ENCODE measurements at regions not wholly inside any gene's neighbourhood (a gene's known extent, or its start where the extent isn't known, plus 50 kb on each side); places are given as distances from the start of the nearest gene placed in this dataset.
A peak's percentile ranks its signal among the peaks of the same experiment; 100 is the strongest.
"Not testable (repeated sequence)": the region's sequence is repeated elsewhere in the genome, so short reads cannot be mapped to it uniquely, and the experiment has no call there.

DNA sequence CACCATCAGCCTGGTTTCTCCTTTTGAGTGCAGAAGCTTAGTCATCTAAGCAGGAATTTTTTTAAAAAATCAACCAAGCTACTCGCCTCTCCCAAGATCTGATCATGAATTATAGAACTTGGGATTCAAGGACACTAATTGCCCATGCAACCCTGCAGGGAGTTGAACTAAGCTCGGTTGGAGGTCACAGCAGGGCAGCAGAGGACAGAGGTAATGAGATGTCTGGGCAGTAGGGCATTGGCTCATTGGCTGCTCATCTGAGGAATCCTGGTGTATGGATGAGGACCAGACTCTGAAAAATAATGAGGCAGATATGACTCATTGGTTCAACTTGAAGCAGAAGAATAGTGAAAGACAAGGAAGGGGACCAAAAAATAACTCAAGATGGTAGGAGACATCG is 111.8 kb upstream of the TLE1 start:
- no peaks in the 10 kb centered on the region for H3K36me3 ChIP-seq
- no peak overlapping the region for H3K4me3 ChIP-seq
- no peaks in the 10 kb centered on the region for H3K27me3 ChIP-seq
- TF ChIP-seq EP300 (IDR thresholded peaks at IDR 0.05) (no peak), POLR2A (IDR thresholded peaks at IDR 0.05) (no peak)
- TF ChIP-seq, protein P1, sequence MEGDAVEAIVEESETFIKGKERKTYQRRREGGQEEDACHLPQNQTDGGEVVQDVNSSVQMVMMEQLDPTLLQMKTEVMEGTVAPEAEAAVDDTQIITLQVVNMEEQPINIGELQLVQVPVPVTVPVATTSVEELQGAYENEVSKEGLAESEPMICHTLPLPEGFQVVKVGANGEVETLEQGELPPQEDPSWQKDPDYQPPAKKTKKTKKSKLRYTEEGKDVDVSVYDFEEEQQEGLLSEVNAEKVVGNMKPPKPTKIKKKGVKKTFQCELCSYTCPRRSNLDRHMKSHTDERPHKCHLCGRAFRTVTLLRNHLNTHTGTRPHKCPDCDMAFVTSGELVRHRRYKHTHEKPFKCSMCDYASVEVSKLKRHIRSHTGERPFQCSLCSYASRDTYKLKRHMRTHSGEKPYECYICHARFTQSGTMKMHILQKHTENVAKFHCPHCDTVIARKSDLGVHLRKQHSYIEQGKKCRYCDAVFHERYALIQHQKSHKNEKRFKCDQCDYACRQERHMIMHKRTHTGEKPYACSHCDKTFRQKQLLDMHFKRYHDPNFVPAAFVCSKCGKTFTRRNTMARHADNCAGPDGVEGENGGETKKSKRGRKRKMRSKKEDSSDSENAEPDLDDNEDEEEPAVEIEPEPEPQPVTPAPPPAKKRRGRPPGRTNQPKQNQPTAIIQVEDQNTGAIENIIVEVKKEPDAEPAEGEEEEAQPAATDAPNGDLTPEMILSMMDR (IDR thresholded peaks at IDR 0.05) = no peak
- 49 to 58% methylated on average over 3 of the region's 3 CpGs for WGBS, 2 donors
- H3K9me3 ChIP-seq = no peaks in the 10 kb centered on the region
- H3K27ac ChIP-seq = no peak overlapping the region
- DNase-seq (ENCODE audit: low spot score in 2 of 2) = no peak
- no peaks in the 10 kb centered on the region for H3K4me1 ChIP-seq

DNA sequence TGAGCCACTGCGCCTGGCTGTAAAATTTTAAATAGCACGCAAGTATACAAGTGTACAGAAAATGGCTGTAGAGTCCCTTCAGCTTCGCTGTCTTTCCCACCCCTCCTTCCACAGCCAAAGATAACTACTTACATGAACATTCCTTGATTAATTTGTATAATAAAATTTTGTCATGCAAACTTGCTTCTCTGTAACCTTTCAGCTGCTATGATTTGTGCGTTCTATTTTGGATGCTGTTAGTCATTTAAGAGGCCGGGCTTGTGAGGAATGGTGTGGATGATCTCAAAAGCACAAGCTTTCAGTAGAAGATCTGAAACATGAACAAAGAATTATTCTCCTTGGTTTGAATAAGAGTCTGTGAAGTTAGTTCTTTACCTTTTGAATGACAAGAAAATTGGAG is 115.0 kb upstream of the TLE1 start:
- Histone ChIP-seq H3K27ac (peak overlapping the region in 1 of 4 donors; percentile 47), H3K4me1 (no peaks in the 10 kb centered on the region), H3K27me3 (no peaks in the 10 kb centered on the region), H3K36me3 (no peaks in the 10 kb centered on the region), H3K4me3 (no peak overlapping the region), H3K9me3 (no peaks in the 10 kb centered on the region)
- no peak for DNase-seq (ENCODE audit: low spot score in 2 of 2)
- TF ChIP-seq POLR2A (IDR thresholded peaks at IDR 0.05) (no peak), EP300 (IDR thresholded peaks at IDR 0.05) (no peak)
- TF ChIP-seq, protein P1 (IDR thresholded peaks at IDR 0.05) = no peak
- 64 to 67% methylated on average over 5 of the region's 5 CpGs for WGBS, 2 donors

DNA sequence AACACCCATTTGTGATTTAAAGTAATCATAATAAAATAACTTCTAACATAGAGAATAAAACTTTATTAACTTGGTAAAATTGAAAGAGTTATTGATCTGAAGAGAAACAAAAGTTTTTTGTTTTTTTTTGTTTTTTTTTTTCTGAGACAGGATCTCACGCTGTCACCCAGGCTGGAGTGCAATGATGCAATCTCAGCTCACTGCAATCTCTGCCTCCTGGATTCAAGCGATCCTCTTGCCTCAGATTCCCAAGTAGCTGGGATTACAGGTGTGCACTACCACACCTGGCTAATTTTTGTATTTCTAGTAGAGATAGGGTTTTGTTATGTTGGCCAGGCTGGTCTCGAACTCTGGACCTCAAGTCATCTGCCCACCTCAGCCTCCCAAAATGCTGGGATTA is 116.5 kb upstream of the SPATA31D4 start:
- H3K4me3 ChIP-seq; H3K9me3 ChIP-seq; DNase-seq (ENCODE audit: low spot score in 2 of 2); H3K36me3 ChIP-seq; H3K27ac ChIP-seq; H3K27me3 ChIP-seq: not testable (repeated sequence)
- H3K4me1 ChIP-seq = peaks cover 0 to 15% (median 7%) of the 10 kb centered on the region in 4 donors
- 83 to 86% methylated on average over 3 of the region's 3 CpGs for WGBS, 2 donors

DNA sequence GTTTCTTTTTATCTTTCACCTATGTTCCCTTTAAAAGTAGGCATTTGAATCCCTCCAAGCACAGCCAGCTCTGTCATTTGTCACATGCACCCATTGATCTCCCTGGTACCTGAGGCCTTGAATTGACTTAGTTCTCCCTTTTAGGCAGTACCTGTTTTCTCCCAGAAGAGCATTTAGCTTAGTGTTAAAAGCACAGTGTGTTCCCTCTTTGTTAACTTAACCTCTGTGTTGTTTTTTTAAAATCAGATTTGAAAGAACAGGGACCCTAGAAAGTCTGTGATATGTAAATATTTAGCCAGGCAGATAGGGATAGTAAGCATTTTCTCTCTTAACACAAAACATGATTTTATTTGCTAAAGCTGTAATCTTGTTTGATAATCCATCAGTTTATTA is 113.8 kb upstream of the SPATA31D4 start:
- Histone ChIP-seq H3K36me3 (no peaks in the 10 kb centered on the region), H3K4me1 (peaks cover 0 to 18% (median 9%) of the 10 kb centered on the region in 4 donors), H3K27me3 (no peaks in the 10 kb centered on the region), H3K27ac (peak overlapping the region; percentile 11 to 52 (median 32)), H3K9me3 (no peaks in the 10 kb centered on the region), H3K4me3 (no peak overlapping the region)
- no peak for DNase-seq (ENCODE audit: low spot score in 2 of 2)
- no peak for TF ChIP-seq POLR2A (IDR thresholded peaks at IDR 0.05)
- TF ChIP-seq, protein P1 (IDR thresholded peaks at IDR 0.05) = no peak
- TF ChIP-seq EP300 (IDR thresholded peaks at IDR 0.05) = no peak

- no peaks in the 10 kb centered on the region for H3K27me3 ChIP-seq
- H3K36me3 ChIP-seq = no peaks in the 10 kb centered on the region
- H3K9me3 ChIP-seq = no peaks in the 10 kb centered on the region
- peak overlapping the region; percentile 11 to 52 (median 32) for H3K27ac ChIP-seq
- no peak for DNase-seq (ENCODE audit: low spot score in 2 of 2)
- H3K4me1 ChIP-seq = peaks cover 0 to 23% (median 14%) of the 10 kb centered on the region in 4 donors
- WGBS, 2 donors = 21 to 25% methylated on average over 3 of the region's 3 CpGs
- no peak overlapping the region for H3K4me3 ChIP-seq
- TF ChIP-seq EP300 (IDR thresholded peaks at IDR 0.05) = no peak
- TF ChIP-seq POLR2A (IDR thresholded peaks at IDR 0.05) = no peak
- TF ChIP-seq, protein P1 (IDR thresholded peaks at IDR 0.05) = no peak
Observed at GRCh38 chr9:81814794-81815464, 113.3 kb upstream of the SPATA31D4 start.
